DMS79 treated with DMSO at 0.1 percent for 48 hours (cell line): ENCODE measurements at regions not wholly inside any gene's neighbourhood (a gene's known extent, or its start where the extent isn't known, plus 50 kb on each side); places are given as distances from the start of the nearest gene placed in this dataset.

ENCODE experiments used
- DNase-seq: peaks from one replicate; lab custom pipeline; 2025; lab: John Stamatoyannopoulos, UW

DNA sequence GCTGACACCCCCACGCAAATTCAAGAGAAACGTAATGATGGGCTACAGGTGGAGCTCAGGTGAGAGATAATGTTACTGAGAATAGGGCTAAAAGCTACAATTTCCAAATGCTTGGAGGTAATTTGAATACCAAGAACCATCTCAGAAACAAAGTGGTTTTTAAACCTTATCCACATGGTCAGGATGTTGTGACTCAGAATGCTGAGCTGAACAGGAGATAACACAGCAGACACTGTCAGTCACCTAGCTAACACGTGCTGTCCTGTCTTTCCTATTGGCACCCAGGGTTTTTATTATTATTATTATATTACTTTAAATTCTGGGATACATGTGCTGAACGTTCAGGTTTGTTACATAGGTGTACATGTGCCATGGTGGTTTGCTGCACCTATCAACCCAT lies 233.0 kb upstream of the MAF start:
- no peak for DNase-seq

- DNase-seq, result no peak
Observed at GRCh38 chr16:79826732-79827475, 226.4 kb upstream of the MAF start.

DNA sequence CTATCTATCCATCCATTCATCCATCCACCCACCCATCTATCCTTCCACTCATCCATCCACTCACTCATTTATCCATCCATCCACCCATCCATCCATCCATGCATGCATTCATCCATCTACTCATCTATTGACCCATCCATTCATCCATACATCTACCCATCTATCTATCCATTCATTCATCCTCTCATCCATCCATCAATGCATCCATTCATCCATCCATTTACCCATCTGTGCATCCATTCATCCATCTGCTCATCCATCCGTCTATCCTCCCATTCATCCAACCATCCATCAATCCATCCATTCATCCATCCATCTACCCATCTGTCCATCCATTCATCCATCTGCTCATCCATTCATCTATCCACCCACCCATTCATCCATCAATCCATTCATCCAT lies 224.5 kb upstream of the MAF start:
- no peak for DNase-seq

GRCh38 chr16:79823639-79824038 lies 223.1 kb upstream of the MAF start:
- no peak for DNase-seq

GRCh38 chr16:79821911-79822310 lies 221.4 kb upstream of the MAF start:
- no peak for DNase-seq

GRCh38 chr16:79816081-79816497 lies 215.6 kb upstream of the MAF start:
- no peak for DNase-seq

- DNase-seq, result no peak
Observed at GRCh38 chr16:79815049-79815448, 214.5 kb upstream of the MAF start.

GRCh38 chr16:79814124-79814523 lies 213.6 kb upstream of the MAF start:
- no peak for DNase-seq

- DNase-seq, result no peak
Observed at GRCh38 chr16:79811541-79811940, 211.0 kb upstream of the MAF start.

GRCh38 chr16:79810449-79811189 lies 210.1 kb upstream of the MAF start:
- no peak for DNase-seq

DNA sequence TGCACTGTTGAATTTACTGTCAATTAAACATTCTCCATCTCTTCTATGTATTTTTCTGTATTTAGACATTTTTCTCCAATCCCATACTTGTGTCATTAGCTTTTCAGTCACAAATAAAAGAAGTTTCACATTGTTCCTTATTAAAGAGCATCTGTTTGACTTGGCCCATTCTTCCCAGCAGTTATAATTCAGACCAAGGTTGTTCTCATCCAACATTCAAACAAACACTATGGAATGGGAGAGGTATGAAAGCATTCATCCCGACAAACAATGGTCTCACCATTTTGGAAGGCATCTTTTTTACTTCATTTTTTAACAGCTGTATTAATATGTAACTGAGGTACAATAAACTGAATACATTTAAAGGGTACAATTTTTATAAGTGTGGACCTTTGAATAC lies 208.8 kb upstream of the MAF start:
- no peak for DNase-seq

DNA sequence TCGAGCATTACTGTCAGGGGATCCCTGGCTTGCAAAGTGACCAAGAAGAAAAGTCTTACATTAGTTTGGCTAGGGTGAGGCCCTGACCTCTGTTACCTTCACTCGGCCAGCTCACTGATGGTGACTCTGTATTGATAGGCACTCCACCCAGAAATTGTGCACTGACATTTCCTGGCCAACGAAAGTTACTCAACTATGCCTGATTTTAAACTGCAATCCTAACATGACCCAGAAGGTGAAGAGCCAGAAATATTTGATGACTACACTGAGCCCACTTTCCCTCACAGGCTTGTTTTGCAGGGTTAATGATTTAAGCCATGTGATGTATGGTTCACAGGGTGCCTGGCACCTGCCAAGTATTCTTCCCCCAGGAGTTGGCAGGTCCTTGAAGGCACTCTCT lies 208.2 kb upstream of the MAF start:
- no peak for DNase-seq

- no peak for DNase-seq
Observed at GRCh38 chr16:79806757-79807156, 206.2 kb upstream of the MAF start.

DNA sequence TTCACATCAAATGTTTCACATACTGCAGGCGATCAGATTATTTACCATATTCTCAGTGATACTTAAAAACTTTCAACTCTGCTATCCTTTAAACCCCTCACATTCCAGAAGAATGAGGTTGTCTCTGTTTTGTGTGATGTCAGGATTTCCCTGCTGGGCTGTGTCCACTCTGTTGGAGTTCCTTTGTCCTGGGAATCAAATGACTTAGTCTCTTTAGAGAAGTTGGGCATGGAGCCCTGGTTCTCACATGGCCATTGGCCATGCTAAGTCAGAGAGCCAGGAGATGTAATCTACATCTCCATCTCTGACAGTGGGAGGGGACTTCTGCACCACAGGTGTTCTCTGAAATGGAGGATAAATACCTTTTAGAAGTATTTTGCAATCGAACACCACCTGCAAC lies 205.1 kb upstream of the MAF start:
- DNase-seq, result no peak

DNA sequence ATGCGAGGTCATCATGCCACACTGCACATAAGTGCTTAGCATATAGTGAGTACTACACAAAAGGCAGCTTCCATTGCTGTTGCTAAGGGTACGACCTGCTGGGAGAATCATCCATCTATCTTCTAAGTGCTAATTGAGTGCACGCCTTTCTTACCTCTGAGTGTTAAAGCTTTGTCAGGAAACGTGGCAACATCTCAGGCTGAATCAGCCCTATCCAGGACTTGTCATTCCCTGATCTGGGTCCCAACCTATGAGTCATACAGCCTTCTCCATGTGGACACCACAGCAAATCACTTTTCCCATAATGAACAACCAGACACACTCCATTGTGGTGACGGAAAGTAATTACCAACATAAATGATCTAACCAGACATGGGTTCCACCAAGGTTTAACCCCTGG lies 201.1 kb upstream of the MAF start:
- DNase-seq, result no peak

GRCh38 chr16:79800016-79800608 lies 199.6 kb upstream of the MAF start:
- no peak for DNase-seq

GRCh38 chr16:79798416-79799053 lies 198.0 kb upstream of the MAF start:
- DNase-seq, result no peak

DNA sequence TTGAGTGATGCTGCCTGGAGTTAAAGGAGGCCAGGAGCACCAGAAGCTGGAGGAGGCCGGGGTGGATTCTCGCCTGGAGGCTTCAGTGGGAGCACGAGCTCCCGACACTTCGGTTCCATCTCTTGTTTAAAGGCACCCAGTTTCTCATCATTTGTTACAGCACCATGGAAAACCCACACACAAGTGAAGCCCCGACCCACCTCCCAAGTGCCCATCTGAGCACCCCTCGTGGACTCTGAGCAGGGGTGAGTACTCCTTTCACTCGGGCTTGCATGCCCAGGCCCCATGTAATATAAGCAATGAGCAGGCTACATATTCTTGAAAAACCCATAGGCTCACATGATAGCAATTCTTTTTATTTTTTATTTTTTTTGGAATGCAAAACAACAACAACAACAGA lies 196.9 kb upstream of the MAF start:
- DNase-seq, result no peak

- no peak for DNase-seq
Observed at GRCh38 chr16:79795556-79795955, 195.0 kb upstream of the MAF start.

DNA sequence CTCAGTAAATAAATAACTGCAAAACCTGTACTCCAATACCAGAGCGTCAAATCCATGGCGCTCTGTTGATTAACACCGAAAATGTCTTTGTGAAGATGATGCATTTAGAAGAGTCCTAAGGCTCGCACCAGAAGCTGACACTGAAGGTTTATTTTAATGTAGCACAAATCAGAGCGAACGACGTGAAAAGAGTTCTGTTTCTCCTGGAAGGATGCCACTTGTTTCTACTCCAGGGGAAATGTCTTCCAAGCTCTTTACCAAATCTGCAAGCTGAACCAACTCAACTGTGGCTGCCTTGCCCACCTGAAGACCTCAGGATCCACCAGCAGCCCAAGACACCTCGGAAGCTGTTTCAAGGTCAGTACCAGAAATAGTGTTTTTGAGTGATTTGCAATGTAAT lies 194.4 kb upstream of the MAF start:
- no peak for DNase-seq

DNA sequence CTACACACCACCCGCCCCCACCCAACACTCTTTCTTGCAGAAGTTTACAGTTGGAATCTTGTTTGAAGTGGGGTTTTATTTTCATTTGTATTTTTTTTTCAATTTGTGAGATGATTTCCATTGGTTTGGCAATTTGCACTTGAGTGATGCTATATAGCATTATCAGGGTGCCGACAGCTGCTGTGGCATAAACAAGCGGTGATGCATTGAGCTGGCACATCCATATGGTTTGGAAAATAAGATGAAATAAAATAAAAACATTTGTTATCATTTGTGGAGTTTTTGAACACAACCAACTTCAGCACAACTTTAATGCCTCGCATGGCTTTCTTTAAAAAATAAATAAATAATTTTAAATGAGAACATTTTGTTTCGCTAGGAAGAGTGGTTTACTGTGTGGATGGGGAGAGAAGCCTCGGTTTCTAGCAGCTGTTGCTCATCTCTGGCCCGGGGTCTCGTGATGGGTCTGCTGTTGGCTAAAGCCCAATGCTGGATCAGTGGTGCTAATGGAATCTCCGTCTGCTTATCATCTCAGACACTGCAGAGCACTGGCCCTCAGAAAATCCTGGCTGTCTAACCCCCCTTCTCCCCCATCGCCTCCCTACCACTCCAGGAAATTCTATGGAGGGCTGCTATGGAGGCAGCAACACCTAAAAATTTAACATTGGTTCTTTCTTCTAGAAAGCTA lies 192.3 kb upstream of the MAF start:
- DNase-seq, result no peak

DNA sequence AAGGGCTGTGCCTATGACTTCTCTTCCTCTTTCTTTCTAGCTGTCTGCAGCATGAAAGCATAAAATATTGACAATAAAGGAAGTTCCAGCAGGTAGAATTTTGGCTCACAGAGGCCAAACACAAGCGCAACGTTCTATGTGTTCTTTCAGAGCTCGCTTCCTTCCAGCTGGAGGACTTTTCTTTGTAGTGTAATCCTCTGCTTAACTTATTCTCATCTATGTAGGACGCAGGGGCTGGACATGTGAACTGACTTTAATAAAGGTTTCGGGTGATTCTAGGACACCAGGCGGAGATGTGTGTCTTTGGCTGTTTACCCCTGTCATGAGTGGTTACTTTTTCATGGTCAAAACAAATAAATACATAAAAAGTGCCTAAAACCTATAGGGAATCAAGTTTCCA lies 191.5 kb upstream of the MAF start:
- DNase-seq, result no peak
